HG03469 (cell line): ENCODE measurements at regions not wholly inside any gene's neighbourhood (a gene's known extent, or its start where the extent isn't known, plus 50 kb on each side); places are given as distances from the start of the nearest gene placed in this dataset.
"Not testable (repeated sequence)": the region's sequence is repeated elsewhere in the genome, so short reads cannot be mapped to it uniquely, and the experiment has no call there.

Experiments used
- ATAC-seq: cut with Tn5 transposase; IDR thresholded peaks from one replicate; pipeline ENCODE4 v1.9.1; 2021; ENCODE audit warnings: mild to moderate bottlenecking, moderate library complexity, moderate number of reproducible peaks; ENCODE audit not compliant: unreplicated experiment

- no peak for ATAC-seq
Measured at GRCh38 chr12:22808860-22809259, 183.9 kb downstream of the ETNK1 start.

DNA sequence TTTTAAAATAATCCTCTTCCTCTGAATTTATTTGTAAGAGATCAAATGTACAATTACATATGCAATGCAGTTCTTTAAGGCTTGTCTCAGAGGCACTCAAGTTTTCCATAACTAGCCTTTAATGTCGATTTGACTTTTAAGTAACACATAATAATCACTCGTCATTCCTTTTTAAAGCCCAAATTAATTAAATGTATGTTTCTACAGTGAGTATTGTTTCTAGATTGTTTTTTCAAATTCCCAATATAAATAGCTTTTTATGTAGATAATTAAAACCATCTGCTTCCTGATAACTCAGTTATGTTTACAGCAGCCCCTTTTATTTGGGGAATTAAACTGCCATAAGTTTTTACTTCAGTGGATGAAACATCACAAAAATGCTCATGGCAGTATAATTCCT is 185.1 kb downstream of the ETNK1 start:
- ATAC-seq: no peak

DNA sequence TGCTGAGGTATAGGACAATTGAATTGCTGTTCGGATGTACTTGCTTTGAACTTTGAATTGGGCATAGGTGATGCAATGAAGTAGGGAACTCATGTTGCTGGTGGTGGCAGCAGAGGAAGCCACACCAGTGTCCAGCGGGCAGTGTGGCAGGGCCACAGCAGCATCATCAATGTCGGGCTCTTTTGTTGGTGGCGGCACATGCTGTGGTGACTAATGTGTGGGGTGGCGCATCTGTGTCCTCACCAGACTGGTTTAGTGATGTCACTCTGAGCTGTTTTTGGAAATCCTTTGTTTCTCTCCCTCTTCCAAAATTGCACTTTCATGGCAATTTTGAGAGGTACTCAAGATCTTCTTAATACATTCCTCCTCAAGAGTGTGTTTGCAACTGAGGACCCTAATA is 187.6 kb downstream of the ETNK1 start:
- ATAC-seq: no peak

GRCh38 chr12:22821985-22822384 is 197.0 kb downstream of the ETNK1 start:
- no peak for ATAC-seq

DNA sequence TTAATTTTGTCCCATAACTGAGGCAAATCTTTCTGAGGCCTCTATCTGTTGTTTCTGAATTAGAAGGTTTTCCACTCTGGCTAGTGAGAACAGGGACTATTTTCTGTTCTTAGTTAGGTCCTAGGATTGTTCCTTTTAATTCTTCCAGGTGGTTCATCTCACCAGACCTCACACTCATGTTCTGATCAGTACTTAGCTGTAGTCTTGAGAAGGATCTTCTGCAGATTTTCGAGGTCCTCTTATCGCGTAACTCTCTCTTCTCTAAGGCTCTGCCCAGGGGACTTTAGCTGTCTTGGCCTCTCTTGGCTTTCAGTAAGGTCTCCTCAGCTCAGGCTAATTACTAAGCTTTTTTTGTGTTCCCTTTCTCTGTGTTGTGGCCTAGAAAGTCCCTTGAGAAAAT is 201.1 kb downstream of the ETNK1 start:
- ATAC-seq: no peak

DNA sequence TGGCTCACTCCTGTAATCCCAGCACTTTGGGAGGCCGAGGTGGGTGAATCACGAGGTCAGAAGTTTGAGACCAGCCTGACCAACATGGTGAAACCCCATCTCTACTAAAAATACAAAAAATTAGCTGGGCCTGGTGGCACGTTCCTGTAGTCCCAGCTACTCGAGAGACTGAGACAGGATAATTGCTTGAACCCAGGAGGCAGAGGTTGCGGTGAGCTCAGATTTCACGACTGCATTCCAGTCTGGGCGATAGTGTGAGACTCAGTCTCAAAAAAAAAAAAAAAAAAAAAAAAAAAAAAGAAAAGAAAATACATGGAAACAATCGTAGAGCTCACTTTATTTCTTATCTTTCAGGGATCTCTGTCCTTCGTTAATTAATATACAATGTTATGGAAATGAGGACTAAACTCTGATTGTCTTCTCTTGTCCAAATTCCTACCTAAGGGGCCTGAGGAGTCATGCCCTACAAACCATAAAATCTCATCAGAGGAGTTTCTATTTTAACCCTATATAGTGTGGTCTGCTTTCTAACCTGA is 201.5 kb downstream of the ETNK1 start:
- not testable (repeated sequence) for ATAC-seq

GRCh38 chr12:22828066-22828465 is 203.1 kb downstream of the ETNK1 start:
- peak; percentile 86 for ATAC-seq

- ATAC-seq: no peak
Measured at GRCh38 chr12:22835431-22835830, 210.5 kb downstream of the ETNK1 start.

DNA sequence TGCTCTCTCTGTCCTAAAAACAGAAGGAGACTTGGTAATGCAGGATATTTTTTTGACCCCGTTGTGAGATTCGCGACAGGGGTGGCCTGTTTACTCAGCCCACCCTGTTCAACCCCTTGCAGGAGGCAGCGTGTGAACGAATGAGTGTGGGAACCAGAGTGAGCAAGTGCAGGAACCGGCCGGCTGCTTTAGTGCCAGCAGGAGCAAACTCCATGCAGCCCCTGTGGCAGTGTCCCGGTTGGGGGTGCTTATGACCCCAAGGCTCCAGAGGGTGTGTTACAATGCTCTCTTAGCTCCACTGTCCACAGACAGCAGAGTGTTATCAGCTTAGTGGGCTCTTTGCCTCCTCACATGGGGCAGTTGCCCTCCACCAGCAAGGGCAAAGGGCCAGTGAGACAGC is 225.2 kb downstream of the ETNK1 start:
- no peak for ATAC-seq

- ATAC-seq: no peak
Measured at GRCh38 chr12:22851532-22851931, 226.6 kb downstream of the ETNK1 start.

DNA sequence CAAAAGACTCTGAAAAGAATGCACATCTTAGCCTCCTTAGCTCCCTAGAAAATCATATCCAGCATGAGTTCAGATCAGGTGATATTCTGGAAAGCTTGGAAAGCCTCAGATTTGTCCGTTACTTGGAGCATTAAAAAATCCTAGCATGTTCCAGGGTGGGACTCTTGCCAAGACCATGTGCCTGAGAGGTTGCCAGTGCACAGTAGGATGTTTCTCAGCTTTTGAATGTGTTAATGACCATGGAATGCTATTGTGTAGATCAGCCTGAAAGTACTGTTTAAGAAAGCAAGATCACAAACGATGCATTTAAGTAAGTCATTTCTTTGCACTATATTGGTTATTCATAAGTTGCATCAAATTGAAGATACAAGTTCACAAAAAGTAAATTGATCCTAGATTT is 230.5 kb downstream of the ETNK1 start:
- no peak for ATAC-seq

DNA sequence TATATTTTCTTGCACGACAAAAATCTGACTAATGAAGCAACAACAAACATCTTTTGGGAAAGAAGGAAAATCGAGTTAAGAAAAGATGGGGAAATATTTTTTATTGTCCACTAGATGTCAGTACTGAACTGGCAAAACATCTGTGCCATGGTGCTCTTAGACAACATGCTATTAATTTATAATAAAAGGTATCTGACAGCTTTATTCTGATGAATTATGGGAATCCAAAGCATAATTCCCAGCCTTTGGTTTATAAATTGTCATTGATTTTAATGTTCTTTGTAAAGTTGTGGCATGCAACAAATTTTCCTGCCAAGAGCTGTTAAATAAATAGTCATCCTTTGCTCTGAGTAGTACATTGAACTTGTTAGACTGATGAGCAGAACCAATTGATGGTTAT is 231.2 kb downstream of the ETNK1 start:
- ATAC-seq: no peak

DNA sequence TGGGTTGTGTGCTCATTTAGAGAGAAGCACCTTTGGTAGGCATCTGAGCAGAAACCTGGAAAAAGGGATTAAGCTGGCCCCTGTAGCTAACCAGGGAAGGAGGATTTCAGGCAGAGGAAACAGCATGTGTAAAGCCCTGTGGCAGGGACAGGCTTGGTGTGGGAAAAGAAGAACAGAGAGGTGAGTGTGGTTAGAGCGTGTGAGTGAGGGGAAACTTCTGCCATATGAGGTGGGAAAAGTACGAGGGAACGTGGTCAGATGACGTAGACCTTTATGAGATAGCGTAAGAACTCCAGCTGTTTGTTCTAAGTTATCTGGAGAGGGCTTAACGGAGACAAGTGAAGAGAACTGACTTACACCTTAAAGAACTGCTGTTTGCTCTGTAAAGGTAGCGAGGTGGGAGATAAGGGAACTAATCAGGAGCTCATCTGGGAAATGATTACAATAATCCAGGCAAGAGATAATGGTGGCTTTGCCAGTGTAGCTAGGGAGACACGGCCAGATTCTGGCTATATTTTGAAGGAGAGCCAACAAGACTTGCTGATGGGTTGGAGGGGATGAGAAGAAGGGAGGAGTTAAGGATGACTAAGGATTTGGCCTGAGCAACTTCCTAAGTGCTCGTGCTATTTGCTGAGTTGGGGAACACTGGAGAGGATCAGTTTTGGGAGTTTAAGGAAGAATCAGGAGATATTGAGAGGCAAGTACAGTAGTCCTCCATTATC is 234.0 kb downstream of the ETNK1 start:
- no peak for ATAC-seq

DNA sequence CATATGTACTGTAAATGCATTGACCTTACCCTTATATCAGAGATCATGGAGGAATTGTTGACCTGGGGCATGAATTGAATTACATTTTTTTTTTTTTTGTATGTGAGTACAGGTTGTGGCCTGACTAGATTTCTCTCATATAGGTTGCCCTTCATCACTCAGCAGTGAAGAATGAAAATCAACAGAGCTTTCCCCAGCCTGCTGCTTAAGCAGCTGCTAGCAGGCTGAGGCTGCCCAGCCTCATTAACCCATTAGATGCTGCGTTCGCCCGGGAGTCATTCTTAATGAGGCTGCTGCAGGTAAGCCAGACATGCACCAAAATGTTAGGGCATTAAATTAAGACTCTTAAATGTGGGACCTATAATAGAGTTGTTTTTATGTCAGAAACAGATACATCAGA is 236.0 kb downstream of the ETNK1 start:
- no peak for ATAC-seq

DNA sequence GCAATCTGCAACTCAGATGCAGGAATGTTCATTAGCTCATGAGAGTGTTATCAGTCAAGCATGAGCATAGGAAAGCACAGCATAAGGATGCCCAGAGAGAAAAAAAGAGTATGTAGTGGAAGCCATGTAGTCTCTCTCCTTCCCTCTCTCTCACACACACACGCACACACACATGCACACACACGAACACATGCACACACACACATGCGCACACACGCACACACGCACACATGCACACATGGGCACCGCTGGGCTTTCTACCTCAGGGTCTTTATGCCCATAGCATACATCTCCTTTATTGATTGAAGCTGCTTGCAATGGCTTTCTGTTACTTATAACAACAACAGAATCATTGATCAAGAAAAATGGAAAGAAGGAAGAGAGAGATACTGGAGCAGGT is 240.9 kb downstream of the ETNK1 start:
- ATAC-seq: no peak

DNA sequence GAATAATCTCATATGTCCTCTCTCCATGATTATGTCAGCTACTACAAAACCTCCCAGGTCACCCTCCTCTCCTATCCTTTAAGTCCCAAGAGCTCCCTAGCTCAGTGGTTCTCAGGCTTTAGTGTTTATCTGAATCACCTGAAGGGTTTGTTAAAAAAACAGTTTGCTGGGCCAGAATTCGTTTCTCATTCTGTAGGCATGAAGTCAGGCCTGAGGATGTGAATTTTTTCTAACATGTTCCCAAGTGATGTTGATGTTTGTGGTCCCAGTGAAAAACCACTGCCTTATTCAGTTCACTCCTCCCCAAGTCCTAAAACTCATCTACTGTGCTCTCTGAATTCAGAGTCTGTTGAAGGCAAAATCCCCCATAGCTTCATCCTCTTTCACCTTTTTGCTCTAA is 241.4 kb downstream of the ETNK1 start:
- ATAC-seq: no peak

GRCh38 chr12:22874151-22874550 is 249.2 kb downstream of the ETNK1 start:
- no peak for ATAC-seq

- ATAC-seq: no peak
Measured at GRCh38 chr12:22876262-22876661, 251.3 kb downstream of the ETNK1 start.

GRCh38 chr12:22879203-22879602 is 254.2 kb downstream of the ETNK1 start:
- no peak for ATAC-seq

GRCh38 chr12:22880331-22880730 is 255.4 kb downstream of the ETNK1 start:
- no peak for ATAC-seq

DNA sequence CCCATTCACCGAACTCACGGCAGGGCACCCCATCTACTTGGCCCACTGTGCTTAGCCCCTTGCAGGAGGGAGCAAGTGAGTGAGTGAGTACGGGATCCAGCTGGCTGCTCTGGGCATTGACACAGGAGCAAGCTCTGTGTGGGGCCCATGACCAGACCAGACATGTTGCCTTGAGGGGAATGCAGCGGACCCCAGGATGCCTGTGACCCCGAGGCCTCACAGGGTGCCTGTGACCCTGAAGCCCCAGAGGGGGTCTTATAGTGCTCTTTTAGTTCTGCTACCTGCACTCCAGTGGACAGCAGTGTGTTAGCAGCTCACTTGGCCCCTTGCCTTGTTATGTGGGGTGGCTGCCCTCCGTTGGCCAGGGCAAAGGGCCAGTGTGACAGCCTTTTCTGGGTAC is 255.8 kb downstream of the ETNK1 start:
- ATAC-seq: no peak

DNA sequence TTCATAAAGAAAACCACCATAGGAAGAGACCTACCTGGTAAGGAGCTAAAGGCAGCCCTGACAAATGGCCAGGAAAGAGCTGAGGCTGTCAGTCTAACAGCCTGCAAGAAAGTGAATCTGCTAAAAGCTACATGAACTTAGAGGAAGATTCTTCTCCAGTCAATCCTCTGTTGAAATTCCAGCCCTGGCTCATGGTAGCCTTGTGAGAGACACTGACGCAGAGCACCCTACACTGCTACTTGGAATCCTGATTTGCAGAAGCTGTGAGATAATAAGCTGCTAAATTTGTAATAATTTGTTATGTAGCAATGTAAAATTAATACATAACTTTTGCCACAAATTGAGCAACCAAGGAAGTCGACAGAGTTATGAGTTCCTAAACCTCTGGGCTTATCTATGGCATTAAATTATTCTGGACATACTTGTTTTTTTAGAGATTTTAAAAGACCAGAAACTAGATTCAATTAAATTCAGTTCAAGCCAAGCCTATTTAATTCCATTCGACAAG is 257.0 kb downstream of the ETNK1 start:
- no peak for ATAC-seq

- no peak for ATAC-seq
Measured at GRCh38 chr12:22882559-22882958, 257.6 kb downstream of the ETNK1 start.
